ENCODE measurements at regions not wholly inside any gene's neighbourhood (a gene's known extent, or its start where the extent isn't known, plus 50 kb on each side); places are given as distances from the start of the nearest gene placed in this dataset.

DNA sequence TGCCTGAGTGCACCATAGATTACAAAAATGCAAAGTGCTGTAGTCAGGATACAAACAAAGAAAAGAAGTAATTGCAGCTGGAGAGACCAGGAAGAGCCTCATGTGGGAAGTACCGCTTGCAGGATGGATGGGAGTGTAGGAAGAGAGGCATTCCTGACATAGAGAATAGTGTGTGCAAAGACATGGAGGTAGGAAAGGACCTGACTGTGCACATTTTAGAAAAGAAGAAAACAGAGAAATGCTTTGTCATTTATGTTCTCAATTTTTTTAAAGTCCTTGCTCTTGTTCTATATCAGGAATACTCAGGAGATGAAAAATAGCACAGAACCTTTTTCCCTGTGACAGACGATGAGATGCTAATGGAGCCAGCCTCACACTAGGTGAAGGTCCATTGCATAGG, 358.7 kb upstream of the TMPO start:
- no peaks in the 10 kb centered on the region for H3K9me2 ChIP-seq (ENCODE audit: insufficient read depth, low read length)
- no peak overlapping the region; the same call in 1 of the 2 replicates for H3K4me2 ChIP-seq (ENCODE audit: low read length)
- ChIA-PET CTCF (ENCODE audit: unreplicated experiment) (no interaction called here), POLR2A (interaction anchor here (0.7 to 6.6 kb wide), 4 partner anchors 14 to 1242 kb away, joined by 3 to 41 read pairs (median 4); no protein-coding TSS in a partner anchor)
- intact Hi-C loops (cut with micrococcal nuclease; ENCODE audit: unreplicated experiment), result loop anchor here (5.0 kb wide), 2 partner anchors 106 to 216 kb away; no protein-coding TSS in a partner anchor
- no peaks in the 10 kb centered on the region for H3K79me2 ChIP-seq (ENCODE audit: insufficient read depth, low read depth, low read length)
- no peak for TF ChIP-seq EZH2phosphoT487 (IDR thresholded peaks at IDR 0.05; ENCODE audit: borderline replicate concordance, low read depth, low read length)
- TF ChIP-seq, protein P1, sequence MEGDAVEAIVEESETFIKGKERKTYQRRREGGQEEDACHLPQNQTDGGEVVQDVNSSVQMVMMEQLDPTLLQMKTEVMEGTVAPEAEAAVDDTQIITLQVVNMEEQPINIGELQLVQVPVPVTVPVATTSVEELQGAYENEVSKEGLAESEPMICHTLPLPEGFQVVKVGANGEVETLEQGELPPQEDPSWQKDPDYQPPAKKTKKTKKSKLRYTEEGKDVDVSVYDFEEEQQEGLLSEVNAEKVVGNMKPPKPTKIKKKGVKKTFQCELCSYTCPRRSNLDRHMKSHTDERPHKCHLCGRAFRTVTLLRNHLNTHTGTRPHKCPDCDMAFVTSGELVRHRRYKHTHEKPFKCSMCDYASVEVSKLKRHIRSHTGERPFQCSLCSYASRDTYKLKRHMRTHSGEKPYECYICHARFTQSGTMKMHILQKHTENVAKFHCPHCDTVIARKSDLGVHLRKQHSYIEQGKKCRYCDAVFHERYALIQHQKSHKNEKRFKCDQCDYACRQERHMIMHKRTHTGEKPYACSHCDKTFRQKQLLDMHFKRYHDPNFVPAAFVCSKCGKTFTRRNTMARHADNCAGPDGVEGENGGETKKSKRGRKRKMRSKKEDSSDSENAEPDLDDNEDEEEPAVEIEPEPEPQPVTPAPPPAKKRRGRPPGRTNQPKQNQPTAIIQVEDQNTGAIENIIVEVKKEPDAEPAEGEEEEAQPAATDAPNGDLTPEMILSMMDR (conservative IDR thresholded peaks at IDR 0.05; ENCODE audit: low read length), result no peak
- no TSS peak for BruUV-seq (replicated peaks)
- peaks cover 24% of the 10 kb centered on the region for H3K4me1 ChIP-seq (ENCODE audit: insufficient read depth, low read length, poor library complexity, severe bottlenecking)
- no peaks in the 10 kb centered on the region for H4K20me1 ChIP-seq (ENCODE audit: insufficient read depth, low read length)
- no peaks in the 10 kb centered on the region for H3K36me3 ChIP-seq (ENCODE audit: insufficient read depth, low read length)
- no peaks in the 10 kb centered on the region for H3K9me3 ChIP-seq (ENCODE audit: low read length)
- H3K4me3 ChIP-seq (ENCODE audit: low read depth, low read length, poor library complexity, severe bottlenecking), result no peak overlapping the region
- no peak overlapping the region for H3K27ac ChIP-seq (ENCODE audit: low read depth, low read length, poor library complexity, severe bottlenecking)
- H2AFZ ChIP-seq (ENCODE audit: low read length), result no peak overlapping the region
- DNase-seq (ENCODE audit: low spot score), result no peak

DNA sequence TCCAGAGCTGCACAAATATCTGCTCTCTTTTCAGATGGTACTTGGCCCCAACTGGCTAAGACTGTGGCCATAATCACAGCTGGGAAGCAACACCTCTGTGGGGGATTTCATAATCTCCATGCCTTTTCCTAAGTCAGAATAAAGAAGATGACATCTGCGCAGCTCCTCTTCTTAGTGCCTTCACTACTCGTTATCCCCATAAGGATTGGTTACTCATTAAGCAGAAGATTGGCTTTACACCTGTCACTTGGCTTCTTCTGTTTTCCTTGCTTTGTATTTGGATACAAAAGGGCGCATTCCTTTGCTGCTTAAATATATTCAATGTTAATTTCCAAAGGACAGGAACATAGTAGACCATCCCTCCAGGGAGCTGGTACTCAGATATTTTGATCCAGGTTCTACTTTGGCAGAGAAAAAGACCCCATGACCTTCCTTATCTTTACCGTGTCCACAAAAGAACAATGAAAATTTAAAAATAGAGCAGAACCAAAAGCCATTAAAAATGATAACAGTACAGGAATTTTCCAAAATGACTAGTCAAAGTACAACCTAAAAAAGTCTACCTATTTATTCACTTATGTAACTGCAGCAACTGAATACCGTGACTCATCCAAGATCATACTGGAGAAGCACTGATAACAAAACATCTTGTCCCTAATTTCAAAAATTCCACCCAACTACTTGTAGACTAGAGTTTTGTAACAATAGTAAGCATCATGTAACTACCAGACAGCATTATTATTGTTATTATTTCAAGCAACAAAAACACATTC, 352.3 kb upstream of the TMPO start:
- no peak overlapping the region for H3K27ac ChIP-seq (ENCODE audit: low read depth, low read length, poor library complexity, severe bottlenecking)
- no TSS peak for BruUV-seq (replicated peaks)
- no peaks in the 10 kb centered on the region for H4K20me1 ChIP-seq (ENCODE audit: insufficient read depth, low read length)
- ChIA-PET CTCF (ENCODE audit: unreplicated experiment) (interaction anchor here (0.5 to 1.1 kb wide), 2 partner anchors 152 to 267 kb away, joined by 3 read pairs; no protein-coding TSS in a partner anchor), POLR2A (interaction anchor here (0.6 to 1.3 kb wide), 2 partner anchors 9 to 15 kb away, joined by 3 to 4 read pairs; no protein-coding TSS in a partner anchor)
- intact Hi-C loops (cut with micrococcal nuclease; ENCODE audit: unreplicated experiment), result no loop called here
- no peak for DNase-seq (ENCODE audit: low spot score)
- no peaks in the 10 kb centered on the region for H3K79me2 ChIP-seq (ENCODE audit: insufficient read depth, low read depth, low read length)
- H3K9me2 ChIP-seq (ENCODE audit: insufficient read depth, low read length), result no peaks in the 10 kb centered on the region
- TF ChIP-seq, protein P1 (conservative IDR thresholded peaks at IDR 0.05; ENCODE audit: low read length), result no peak
- TF ChIP-seq EZH2phosphoT487 (IDR thresholded peaks at IDR 0.05; ENCODE audit: borderline replicate concordance, low read depth, low read length), result no peak
- H3K4me3 ChIP-seq (ENCODE audit: low read depth, low read length, poor library complexity, severe bottlenecking), result no peak overlapping the region
- H3K4me1 ChIP-seq (ENCODE audit: insufficient read depth, low read length, poor library complexity, severe bottlenecking), result no peaks in the 10 kb centered on the region
- H3K9me3 ChIP-seq (ENCODE audit: low read length), result no peaks in the 10 kb centered on the region
- no peaks in the 10 kb centered on the region for H3K36me3 ChIP-seq (ENCODE audit: insufficient read depth, low read length)
- no peak overlapping the region for H2AFZ ChIP-seq (ENCODE audit: low read length)
- no peak overlapping the region for H3K4me2 ChIP-seq (ENCODE audit: low read length)

DNA sequence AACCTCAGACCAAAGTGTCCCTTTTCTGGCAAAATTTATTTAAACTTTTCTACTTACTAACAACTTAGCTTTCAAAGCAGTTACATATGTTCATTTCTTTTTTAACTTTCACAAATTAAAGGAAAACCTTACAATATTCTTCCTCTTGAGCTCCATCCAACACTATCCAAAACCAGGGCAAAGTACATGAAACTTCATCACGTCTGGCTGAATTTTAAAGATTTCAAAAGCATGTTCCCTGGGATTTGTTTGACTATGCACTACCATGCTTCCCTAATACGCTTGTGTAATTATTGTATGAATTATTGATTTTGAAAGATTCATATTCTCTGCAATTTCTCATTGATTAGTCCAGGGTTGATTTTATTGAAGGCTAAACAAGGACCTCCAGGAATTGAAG, 343.1 kb upstream of the TMPO start:
- CTCF ChIA-PET (ENCODE audit: unreplicated experiment), result no interaction called here
- no peak overlapping the region for H3K4me2 ChIP-seq (ENCODE audit: low read length)
- no peak overlapping the region for H2AFZ ChIP-seq (ENCODE audit: low read length)
- no peak overlapping the region for H3K27ac ChIP-seq (ENCODE audit: low read depth, low read length, poor library complexity, severe bottlenecking)
- H3K4me3 ChIP-seq (ENCODE audit: low read depth, low read length, poor library complexity, severe bottlenecking), result no peak overlapping the region
- BruUV-seq (replicated peaks), result no TSS peak
- no peaks in the 10 kb centered on the region for H3K36me3 ChIP-seq (ENCODE audit: insufficient read depth, low read length)
- TF ChIP-seq EZH2phosphoT487 (IDR thresholded peaks at IDR 0.05; ENCODE audit: borderline replicate concordance, low read depth, low read length), result no peak
- TF ChIP-seq, protein P1 (conservative IDR thresholded peaks at IDR 0.05; ENCODE audit: low read length), result no peak
- peaks cover 4% of the 10 kb centered on the region for H3K4me1 ChIP-seq (ENCODE audit: insufficient read depth, low read length, poor library complexity, severe bottlenecking)
- no peaks in the 10 kb centered on the region for H4K20me1 ChIP-seq (ENCODE audit: insufficient read depth, low read length)
- H3K9me2 ChIP-seq (ENCODE audit: insufficient read depth, low read length), result no peaks in the 10 kb centered on the region
- H3K9me3 ChIP-seq (ENCODE audit: low read length), result no peaks in the 10 kb centered on the region
- H3K79me2 ChIP-seq (ENCODE audit: insufficient read depth, low read depth, low read length), result no peaks in the 10 kb centered on the region
- no peak for DNase-seq (ENCODE audit: low spot score)
- POLR2A ChIA-PET, result interaction anchor here (0.7 to 5.1 kb wide), 2 partner anchors 16 to 20 kb away, joined by 4 to 41 read pairs; no protein-coding TSS in a partner anchor
- intact Hi-C loops (cut with micrococcal nuclease; ENCODE audit: unreplicated experiment), result no loop called here
